Body of pancreas (tissue), 4 donors: ENCODE measurements at regions not wholly inside any gene's neighbourhood (a gene's known extent, or its start where the extent isn't known, plus 50 kb on each side); places are given as distances from the start of the nearest gene placed in this dataset.
A peak's percentile ranks its signal among the peaks of the same experiment; 100 is the strongest.

Source experiments
- ATAC-seq: fragments of 150-250 bp; one replicate; pipeline ENCODE4 v1.9.1; 2016
- DNase-seq, 4 donors: peaks; one replicate each; pipeline ENCODE4 v3.0.0-alpha.2; 2019
- H3K27ac ChIP-seq, 4 donors: fragments of 200-600 bp; sonication (generic); 1 replicate in 3 of 4; 2 replicates in 1 of 4; pipeline versions ENCODE4 v1.5.1 to v1.6.1; 2016 to 2019; ENCODE audit warnings: mild to moderate bottlenecking in 1 of 4, mixed read lengths in 1 of 4, moderate library complexity in 1 of 4
- H3K27me3 ChIP-seq, 2 donors: fragments of 200-600 bp; sonication (generic); one replicate each; pipeline ENCODE4 v1.6.0; 2016; ENCODE audit warnings: mild to moderate bottlenecking in 1 of 2
- H3K36me3 ChIP-seq, 2 donors: fragments of 200-600 bp; sonication (generic); replicated peaks in 1 of 2; 2 replicates each; pipeline ENCODE4 v1.5.1; 2016; ENCODE audit warnings: low read depth in 2 of 2; ENCODE audit not compliant: insufficient read depth in 1 of 2
- H3K4me1 ChIP-seq: fragments of 200-600 bp; sonication (generic); one replicate; pipeline ENCODE4 v1.6.0; 2016
- H3K4me3 ChIP-seq, 2 donors: fragments of 200-600 bp; sonication (generic); 1 replicate in 1 of 2; 2 replicates in 1 of 2; pipeline ENCODE4 v1.5.1; 2016 to 2019
- H3K9me3 ChIP-seq, 3 donors: fragments of 200-600 bp; sonication (generic); 1 replicate in 2 of 3; 2 replicates in 1 of 3; pipeline ENCODE4 v1.5.1; 2016
- POLR2A ChIP-seq, 3 donors: fragments of 450-650 bp; IDR thresholded peaks; one replicate each; pipeline ENCODE4 v1.6.1; 2016; ENCODE audit warnings: antibody characterized with exemption in 3 of 3, mild to moderate bottlenecking in 2 of 3
- WGBS, 2 donors: methylation state at CpG; one replicate each; pipeline ENCODE4 v1.1.5; 2017; 5-methylcytosine and 5-hydroxymethylcytosine counted together
- intact Hi-C: fragments of 100-400 bp; cut with DNase I; formaldehyde crosslinking; loops from one replicate; pipeline ENCODE4 v1.15.1; 2023
- TF ChIP-seq, protein P1 (sequence below), 7 experiments: fragments of 450-650 bp in 4 of 7; fragments of 200-600 bp in 3 of 7; sonication (generic) in 3 of 7; IDR thresholded peaks; one replicate each; pipeline ENCODE4 v1.5.1; 2016 to 2019; ENCODE audit warnings: antibody characterized with exemption in 7 of 7

DNA sequence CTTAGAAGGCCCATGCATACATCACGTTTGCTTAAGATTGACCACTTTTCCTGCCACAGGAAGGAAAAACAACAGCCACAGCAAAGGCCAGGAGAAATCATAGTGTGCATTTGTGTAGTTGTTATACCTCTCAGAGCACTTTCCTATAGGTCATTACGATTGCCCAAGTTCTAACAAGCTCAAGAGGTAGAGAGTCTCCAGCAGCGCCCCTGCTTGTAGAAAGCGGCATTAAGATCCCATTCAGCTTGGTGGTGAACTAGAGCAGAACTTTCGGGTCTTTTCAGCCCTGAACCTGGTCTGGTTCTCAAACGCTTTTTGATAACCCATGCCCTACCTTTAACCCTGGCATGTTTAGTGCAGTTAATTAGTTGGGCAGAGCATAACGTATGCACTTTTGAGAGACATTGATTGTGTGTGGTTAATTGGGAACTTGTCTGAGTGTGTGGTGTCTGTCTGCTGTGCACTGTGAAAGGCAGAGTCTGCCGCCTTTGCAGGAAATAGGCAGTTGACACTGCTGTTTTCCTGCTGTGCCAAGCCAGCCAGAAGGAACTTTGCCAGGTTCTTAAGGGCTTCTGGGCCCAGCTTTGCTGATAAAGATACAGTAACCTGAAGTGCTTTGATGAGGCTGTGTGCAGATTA is 109.9 kb upstream of the CLMP start:
- peaks cover 0 to 7% of the 10 kb centered on the region in 2 donors for H3K27me3 ChIP-seq
- H3K36me3 ChIP-seq, result no peaks in the 10 kb centered on the region
- peaks cover 11% of the 10 kb centered on the region for H3K4me1 ChIP-seq
- no peak overlapping the region for H3K4me3 ChIP-seq
- intact Hi-C loops, result loop anchor here (10.0 kb wide), 1 partner anchor 180 kb away; no protein-coding TSS in a partner anchor
- 42 to 53% methylated on average over 8 of the region's 8 CpGs for WGBS, 2 donors
- peak in 1 of 4 donors; percentile 10 for DNase-seq
- no peak for TF ChIP-seq POLR2A (IDR thresholded peaks at IDR 0.05)
- TF ChIP-seq, protein P1, sequence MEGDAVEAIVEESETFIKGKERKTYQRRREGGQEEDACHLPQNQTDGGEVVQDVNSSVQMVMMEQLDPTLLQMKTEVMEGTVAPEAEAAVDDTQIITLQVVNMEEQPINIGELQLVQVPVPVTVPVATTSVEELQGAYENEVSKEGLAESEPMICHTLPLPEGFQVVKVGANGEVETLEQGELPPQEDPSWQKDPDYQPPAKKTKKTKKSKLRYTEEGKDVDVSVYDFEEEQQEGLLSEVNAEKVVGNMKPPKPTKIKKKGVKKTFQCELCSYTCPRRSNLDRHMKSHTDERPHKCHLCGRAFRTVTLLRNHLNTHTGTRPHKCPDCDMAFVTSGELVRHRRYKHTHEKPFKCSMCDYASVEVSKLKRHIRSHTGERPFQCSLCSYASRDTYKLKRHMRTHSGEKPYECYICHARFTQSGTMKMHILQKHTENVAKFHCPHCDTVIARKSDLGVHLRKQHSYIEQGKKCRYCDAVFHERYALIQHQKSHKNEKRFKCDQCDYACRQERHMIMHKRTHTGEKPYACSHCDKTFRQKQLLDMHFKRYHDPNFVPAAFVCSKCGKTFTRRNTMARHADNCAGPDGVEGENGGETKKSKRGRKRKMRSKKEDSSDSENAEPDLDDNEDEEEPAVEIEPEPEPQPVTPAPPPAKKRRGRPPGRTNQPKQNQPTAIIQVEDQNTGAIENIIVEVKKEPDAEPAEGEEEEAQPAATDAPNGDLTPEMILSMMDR (IDR thresholded peaks at IDR 0.05), result no peak
- no peak overlapping the region for H3K27ac ChIP-seq
- no peaks in the 10 kb centered on the region for H3K9me3 ChIP-seq
- no peak for ATAC-seq

DNA sequence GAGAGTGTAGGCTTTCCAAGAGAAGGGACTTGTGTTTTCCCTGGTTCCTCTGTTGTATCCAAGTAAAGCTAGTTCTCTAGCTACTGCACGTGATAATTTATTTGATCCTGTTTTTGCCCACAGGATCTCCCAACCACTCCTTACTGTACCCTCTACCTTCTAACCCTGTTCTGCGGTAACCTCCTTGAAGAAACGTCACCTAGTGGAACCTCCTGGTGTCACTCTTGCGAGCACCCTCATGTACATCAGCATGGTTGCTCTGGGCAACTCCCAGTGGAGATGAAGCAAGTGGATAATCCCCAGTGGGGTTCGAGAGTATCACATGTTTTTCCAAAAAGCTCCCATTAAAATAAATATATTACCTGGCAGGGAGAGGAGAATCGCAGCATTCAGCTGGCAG is 108.9 kb upstream of the CLMP start:
- Histone ChIP-seq H3K36me3 (no peaks in the 10 kb centered on the region), H3K9me3 (no peaks in the 10 kb centered on the region), H3K27me3 (peaks cover 0 to 7% of the 10 kb centered on the region in 2 donors), H3K27ac (no peak overlapping the region), H3K4me3 (no peak overlapping the region), H3K4me1 (peaks cover 11% of the 10 kb centered on the region)
- no peak for DNase-seq
- intact Hi-C loops, result loop anchor here (10.0 kb wide), 1 partner anchor 181 kb away; no protein-coding TSS in a partner anchor
- TF ChIP-seq, protein P1 (IDR thresholded peaks at IDR 0.05), result no peak
- no peak for TF ChIP-seq POLR2A (IDR thresholded peaks at IDR 0.05)
- WGBS, 2 donors, result 56 to 66% methylated on average over 6 of the region's 6 CpGs
- no peak for ATAC-seq

DNA sequence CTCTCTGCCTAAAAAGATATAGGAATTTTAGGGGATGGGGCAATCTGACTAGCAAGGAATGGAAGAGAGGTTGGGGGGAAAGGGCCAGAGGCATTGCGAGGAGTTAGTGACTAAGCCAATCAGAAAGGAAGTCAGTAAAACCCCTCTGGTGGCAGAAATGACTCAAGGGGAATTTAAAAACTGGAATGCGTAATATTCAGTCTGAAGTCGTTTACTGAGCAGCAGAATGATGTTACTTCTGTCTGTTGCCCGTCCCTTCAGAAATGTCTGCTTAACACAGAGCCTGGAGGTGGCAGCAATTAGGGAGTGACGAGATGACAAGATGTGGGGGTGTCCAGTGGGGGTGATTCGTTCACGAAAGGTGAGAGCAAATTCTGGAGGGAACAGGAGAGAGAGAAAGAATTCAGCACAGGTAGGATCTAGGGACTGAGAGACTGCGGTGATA is 107.7 kb upstream of the CLMP start:
- intact Hi-C loops, result loop anchor here (10.0 kb wide), 1 partner anchor 182 kb away; no protein-coding TSS in a partner anchor
- no peak overlapping the region for H3K27ac ChIP-seq
- WGBS, 2 donors, result 52 to 63% methylated on average over 8 of the region's 8 CpGs
- peaks cover 11% of the 10 kb centered on the region for H3K4me1 ChIP-seq
- no peak overlapping the region for H3K4me3 ChIP-seq
- DNase-seq (no peak), ATAC-seq (no peak)
- peaks cover 0 to 7% of the 10 kb centered on the region in 2 donors for H3K27me3 ChIP-seq
- no peak for TF ChIP-seq POLR2A (IDR thresholded peaks at IDR 0.05)
- TF ChIP-seq, protein P1 (IDR thresholded peaks at IDR 0.05), result no peak
- H3K36me3 ChIP-seq, result no peaks in the 10 kb centered on the region
- H3K9me3 ChIP-seq, result no peaks in the 10 kb centered on the region

DNA sequence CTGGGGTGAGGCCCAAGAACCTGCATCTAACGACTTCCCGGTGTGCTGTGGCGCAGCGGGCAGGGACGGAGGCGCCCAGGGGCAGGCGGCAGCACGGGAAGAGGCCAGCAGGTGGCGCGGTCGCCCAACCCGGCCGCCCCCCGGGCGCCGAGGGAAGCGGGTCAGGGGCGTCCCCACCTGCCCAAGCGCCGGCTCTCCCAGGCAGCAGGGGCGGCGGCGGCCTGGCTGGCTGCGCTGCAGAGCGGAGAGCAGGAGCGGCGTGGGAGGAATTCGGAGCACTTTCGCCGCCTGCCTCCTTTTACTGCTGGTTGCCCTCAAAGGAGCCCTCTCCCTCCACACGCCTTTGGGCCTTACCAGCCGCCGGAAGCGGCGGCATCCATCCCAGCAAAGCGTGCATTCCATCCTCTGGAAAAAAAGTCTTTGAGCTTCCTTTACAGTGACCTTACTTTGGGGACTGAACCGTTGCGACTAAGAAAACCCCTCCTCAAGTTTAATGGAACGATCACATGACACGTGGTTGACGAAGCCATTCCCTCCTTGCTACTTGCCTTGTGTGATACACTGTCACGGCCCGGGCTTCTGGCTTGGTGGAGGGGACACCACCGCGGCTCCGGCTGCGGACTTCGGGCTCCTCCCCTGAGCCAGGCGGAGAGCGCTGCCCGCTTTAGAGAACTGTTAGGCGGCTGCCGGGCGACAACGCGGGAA is 106.8 kb upstream of the CLMP start:
- peaks cover 11% of the 10 kb centered on the region for H3K4me1 ChIP-seq
- ATAC-seq, result peak; percentile 70

More for the DNA sequence above, 106.8 kb upstream of the CLMP start:
- TF ChIP-seq, protein P1 (IDR thresholded peaks at IDR 0.05), result peak in 6 of 7 experiments; percentile 51 to 82 (median 72)
- no peak for TF ChIP-seq POLR2A (IDR thresholded peaks at IDR 0.05)
- H3K9me3 ChIP-seq, result no peaks in the 10 kb centered on the region
- H3K36me3 ChIP-seq, result no peaks in the 10 kb centered on the region
- 5 to 8% methylated on average over 39 to 56 of the region's 56 CpGs for WGBS, 2 donors
- intact Hi-C loops, result loop anchor here (10.0 kb wide), 1 partner anchor 183 kb away; no protein-coding TSS in a partner anchor
- no peak overlapping the region for H3K4me3 ChIP-seq
- H3K27me3 ChIP-seq, result peaks cover 0 to 7% of the 10 kb centered on the region in 2 donors
- no peak overlapping the region for H3K27ac ChIP-seq
- peak; percentile 36 to 62 (median 49) for DNase-seq
